HG03432 (cell line): ENCODE measurements at regions not wholly inside any gene's neighbourhood (a gene's known extent, or its start where the extent isn't known, plus 50 kb on each side); places are given as distances from the start of the nearest gene placed in this dataset.

Source experiments
- ATAC-seq: cut with Tn5 transposase; IDR thresholded peaks from one replicate; pipeline ENCODE4 v1.9.1; 2021; ENCODE audit warnings: mild to moderate bottlenecking, moderate library complexity; ENCODE audit not compliant: unreplicated experiment

GRCh38 chr13:109645831-109646230, 140.6 kb downstream of the IRS2 start:
- no peak for ATAC-seq

- ATAC-seq: no peak
Measured at GRCh38 chr13:109644956-109645355, 141.4 kb downstream of the IRS2 start.

GRCh38 chr13:109644069-109644750, 142.2 kb downstream of the IRS2 start:
- no peak for ATAC-seq

GRCh38 chr13:109642358-109642757, 144.0 kb downstream of the IRS2 start:
- no peak for ATAC-seq

GRCh38 chr13:109636736-109637135, 149.6 kb downstream of the IRS2 start:
- no peak for ATAC-seq

GRCh38 chr13:109631069-109631468, 155.3 kb downstream of the IRS2 start:
- no peak for ATAC-seq

- no peak for ATAC-seq
Measured at GRCh38 chr13:109630271-109630670, 156.1 kb downstream of the IRS2 start.

- ATAC-seq: no peak
Measured at GRCh38 chr13:109629737-109630136, 156.6 kb downstream of the IRS2 start.

- no peak for ATAC-seq
Measured at GRCh38 chr13:109628251-109628699, 158.1 kb downstream of the IRS2 start.

GRCh38 chr13:109627649-109628048, 158.7 kb downstream of the IRS2 start:
- ATAC-seq: no peak

- ATAC-seq: no peak
Measured at GRCh38 chr13:109626386-109627171, 159.8 kb downstream of the IRS2 start.

- ATAC-seq: no peak
Measured at GRCh38 chr13:109625156-109625555, 161.2 kb downstream of the IRS2 start.

- no peak for ATAC-seq
Measured at GRCh38 chr13:109622006-109622405, 164.4 kb downstream of the IRS2 start.

- no peak for ATAC-seq
Measured at GRCh38 chr13:109615721-109616420, 170.5 kb downstream of the IRS2 start.

- ATAC-seq: no peak
Measured at GRCh38 chr13:109611912-109612691, 174.3 kb downstream of the IRS2 start.

GRCh38 chr13:109610517-109610916, 175.9 kb downstream of the IRS2 start:
- no peak for ATAC-seq

- no peak for ATAC-seq
Measured at GRCh38 chr13:109608503-109608902, 177.9 kb downstream of the IRS2 start.

- ATAC-seq: no peak
Measured at GRCh38 chr13:109608059-109608458, 178.3 kb downstream of the IRS2 start.

GRCh38 chr13:109606520-109606919, 179.9 kb downstream of the IRS2 start:
- no peak for ATAC-seq

GRCh38 chr13:109605846-109606245, 180.5 kb downstream of the IRS2 start:
- ATAC-seq: no peak

GRCh38 chr13:109604894-109605293, 181.5 kb downstream of the IRS2 start:
- ATAC-seq: no peak
